HG02973 (cell line): ENCODE measurements at regions not wholly inside any gene's neighbourhood (a gene's known extent, or its start where the extent isn't known, plus 50 kb on each side); places are given as distances from the start of the nearest gene placed in this dataset.
"Not testable (repeated sequence)": the region's sequence is repeated elsewhere in the genome, so short reads cannot be mapped to it uniquely, and the experiment has no call there.

ENCODE experiments used
- ATAC-seq: cut with Tn5 transposase; IDR thresholded peaks from one replicate; pipeline ENCODE4 v1.9.1; 2021; ENCODE audit warnings: moderate library complexity; ENCODE audit not compliant: unreplicated experiment

GRCh38 chr6:27854421-27854820, 57.8 kb downstream of the OR2B2 start:
- ATAC-seq: no peak

DNA sequence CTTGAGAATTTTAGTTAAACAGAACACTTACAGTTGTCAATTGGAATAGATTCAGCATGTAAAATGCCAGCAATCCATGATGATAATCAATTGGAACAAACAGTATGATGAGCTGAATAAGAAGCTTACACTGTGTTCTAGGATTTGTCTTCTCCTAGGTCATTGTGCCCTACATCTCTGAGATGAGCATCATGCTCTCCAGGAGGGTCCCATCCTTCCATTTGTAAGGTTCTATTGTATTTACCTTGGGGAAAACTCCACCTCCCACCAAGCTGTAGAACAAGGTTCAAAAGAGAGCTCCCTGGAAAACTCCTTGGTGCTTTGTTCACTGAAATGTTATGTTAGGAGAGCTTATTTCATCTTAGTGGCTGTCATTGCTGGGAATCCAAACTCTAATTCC, 60.8 kb downstream of the OR2B2 start:
- ATAC-seq: no peak

DNA sequence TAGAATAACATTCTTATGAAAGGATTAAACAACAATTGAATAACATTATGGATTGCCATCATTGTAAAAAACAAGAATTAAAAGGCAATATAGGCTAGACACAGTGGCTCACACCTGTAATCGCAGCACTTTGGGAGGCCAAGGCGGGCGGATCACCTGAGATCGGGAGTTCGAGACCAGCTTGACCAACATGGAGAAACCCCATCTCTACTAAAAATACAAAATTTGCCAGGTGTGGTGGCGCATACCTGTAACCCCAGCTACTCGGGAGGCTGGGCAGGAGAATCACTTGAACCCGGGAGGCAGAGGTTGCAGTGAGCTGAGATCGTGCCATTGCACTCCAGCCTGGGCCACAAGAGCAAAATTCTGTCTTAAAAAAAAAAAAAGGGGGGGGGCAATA, 63.2 kb downstream of the OR2B2 start:
- ATAC-seq: not testable (repeated sequence)

DNA sequence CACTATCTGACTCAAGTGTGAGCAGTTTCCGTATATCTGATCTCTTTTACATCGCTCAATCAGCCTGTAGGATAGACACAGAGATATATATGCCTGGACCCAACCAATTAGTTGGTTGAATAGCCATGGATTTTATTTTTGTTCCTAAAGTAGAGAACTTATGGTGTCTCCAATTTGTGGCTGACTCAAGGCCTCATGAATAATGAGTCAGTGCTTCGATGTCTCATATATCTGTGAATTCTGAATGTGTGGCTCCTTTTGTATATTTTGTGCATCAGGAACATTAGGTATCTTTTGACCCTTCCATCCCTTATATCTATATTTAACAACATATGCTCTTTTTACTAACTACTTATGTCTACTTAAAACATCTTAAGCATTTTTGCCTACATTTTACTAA, 64.5 kb downstream of the OR2B2 start:
- ATAC-seq: no peak

GRCh38 chr6:27840572-27840971, 71.6 kb downstream of the OR2B2 start:
- ATAC-seq: no peak

GRCh38 chr6:27839626-27840475, 72.3 kb downstream of the OR2B2 start:
- no peak for ATAC-seq

- no peak for ATAC-seq
Measured at GRCh38 chr6:27838945-27839625, 73.1 kb downstream of the OR2B2 start.

- peak; percentile 71 for ATAC-seq
Measured at GRCh38 chr6:27838058-27838944, 73.9 kb downstream of the OR2B2 start.

GRCh38 chr6:27837625-27838057, 74.6 kb downstream of the OR2B2 start:
- ATAC-seq: no peak

DNA sequence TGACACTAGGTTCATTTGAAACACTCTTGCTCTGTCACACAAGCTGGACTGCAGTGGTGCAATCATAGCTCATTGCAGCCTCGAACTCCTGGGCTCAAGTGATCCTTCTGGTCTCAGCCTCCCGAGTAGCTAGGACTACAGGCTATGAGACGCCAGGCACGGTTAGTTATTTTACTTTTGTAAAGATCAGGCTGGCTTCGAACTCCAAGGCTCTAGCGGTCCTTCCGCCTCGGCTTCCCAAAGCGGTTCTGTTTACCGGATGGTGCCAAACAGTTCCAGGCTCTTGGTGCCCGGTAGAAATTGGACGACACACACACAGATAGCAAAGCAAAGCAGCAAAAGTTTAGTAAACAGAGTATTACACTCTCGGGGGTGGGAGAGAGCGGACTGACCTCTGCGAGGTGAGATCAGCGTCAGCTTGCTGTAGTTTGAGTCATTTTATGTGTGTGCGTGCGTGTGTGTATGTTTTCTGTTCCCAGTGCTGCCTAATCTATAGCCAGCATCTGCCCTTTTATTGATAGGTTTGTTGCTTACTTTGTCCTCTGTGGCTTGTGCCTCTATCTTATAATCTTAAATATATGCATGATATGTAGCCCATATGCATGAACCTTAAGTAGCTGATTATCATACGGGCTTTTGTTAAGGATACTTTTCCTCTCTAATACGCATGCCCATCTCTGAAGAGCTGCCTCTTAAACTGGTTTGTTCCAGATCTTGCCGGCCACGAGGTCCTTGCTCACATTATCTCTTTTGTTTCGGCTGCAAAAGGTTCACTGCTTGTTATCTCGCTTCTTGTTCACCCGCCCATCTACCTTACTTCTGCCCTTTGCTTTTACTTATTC, 75.2 kb downstream of the OR2B2 start:
- ATAC-seq: peak; percentile 34

DNA sequence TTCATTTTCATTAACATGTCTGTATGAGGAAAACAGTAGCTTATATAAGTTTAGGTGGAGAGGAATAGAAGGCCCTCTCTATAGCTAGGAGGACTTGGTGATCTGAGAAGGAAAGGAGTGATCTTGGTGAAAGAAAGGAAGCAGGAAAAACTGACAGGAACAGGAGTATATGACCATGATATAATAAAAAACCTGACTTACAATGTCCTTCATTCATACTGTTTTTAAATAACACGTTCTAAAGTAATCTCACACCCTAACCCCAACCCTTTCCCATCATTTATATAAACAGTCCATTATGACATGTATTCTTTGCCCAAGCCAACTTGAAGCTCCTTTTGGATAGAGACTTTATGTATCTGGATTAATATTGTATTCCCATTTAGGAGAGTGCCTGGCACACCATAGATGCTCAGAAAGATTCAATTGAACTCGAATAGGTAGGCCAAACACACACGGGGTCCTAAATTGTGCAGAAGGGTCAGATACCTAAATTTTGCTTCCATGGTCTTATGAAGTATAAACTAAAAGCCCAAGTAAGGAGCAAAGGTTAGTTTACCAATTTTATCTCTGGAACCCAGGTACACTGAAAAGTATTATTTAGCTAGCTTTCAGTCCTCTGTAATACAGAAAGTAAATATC, 75.9 kb downstream of the OR2B2 start:
- no peak for ATAC-seq

GRCh38 chr6:27834879-27835549, 77.2 kb downstream of the OR2B2 start:
- ATAC-seq: no peak

DNA sequence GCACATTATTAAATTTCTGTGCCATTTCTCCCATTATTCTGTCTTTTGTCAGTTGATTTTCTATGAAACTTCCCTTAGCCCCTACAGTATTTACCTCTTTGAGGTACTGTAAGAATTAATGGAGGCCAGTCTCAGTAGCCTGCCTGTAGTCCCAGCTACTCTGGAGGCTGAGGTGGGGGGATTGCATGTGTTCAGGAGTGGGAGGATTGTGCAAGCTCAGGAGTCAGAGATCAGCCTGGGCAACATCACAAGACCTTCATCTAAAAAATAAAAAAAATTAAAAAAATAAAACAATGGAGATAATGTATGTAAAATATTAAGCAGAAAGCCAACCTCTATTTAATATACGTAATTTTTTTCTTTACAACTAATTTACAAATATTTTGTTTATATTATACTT, 77.8 kb downstream of the OR2B2 start:
- ATAC-seq: no peak

DNA sequence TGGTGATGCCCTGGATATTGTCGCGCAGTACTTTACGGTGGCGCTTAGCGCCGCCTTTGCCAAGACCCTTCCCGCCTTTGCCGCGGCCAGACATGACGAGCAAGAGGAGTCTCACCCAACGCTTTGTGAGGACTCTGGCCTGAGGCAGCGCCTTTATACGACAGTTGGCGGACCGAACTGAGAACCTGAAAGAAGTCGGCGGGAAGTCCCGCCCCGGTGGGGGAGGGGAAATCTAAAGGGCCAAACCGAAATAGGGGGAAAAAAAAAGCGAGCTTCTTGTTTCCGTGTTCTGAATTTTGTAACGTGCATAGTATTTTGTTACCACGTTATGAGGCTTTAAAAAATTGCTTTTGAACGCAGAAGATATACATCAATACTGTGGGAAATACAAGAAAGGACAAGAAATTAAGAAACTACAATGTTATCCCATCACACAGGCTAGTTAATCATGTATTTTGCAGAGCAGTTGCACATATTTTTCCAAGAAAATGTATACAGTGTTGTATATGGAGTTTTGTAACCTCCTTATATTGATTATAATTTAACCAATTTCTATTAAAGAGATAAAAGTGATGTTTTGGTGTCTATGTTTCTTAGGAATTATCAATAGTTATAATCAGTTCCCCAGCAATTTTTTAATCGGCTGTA, 80.6 kb downstream of the OR2B2 start:
- ATAC-seq: peak; percentile 67

DNA sequence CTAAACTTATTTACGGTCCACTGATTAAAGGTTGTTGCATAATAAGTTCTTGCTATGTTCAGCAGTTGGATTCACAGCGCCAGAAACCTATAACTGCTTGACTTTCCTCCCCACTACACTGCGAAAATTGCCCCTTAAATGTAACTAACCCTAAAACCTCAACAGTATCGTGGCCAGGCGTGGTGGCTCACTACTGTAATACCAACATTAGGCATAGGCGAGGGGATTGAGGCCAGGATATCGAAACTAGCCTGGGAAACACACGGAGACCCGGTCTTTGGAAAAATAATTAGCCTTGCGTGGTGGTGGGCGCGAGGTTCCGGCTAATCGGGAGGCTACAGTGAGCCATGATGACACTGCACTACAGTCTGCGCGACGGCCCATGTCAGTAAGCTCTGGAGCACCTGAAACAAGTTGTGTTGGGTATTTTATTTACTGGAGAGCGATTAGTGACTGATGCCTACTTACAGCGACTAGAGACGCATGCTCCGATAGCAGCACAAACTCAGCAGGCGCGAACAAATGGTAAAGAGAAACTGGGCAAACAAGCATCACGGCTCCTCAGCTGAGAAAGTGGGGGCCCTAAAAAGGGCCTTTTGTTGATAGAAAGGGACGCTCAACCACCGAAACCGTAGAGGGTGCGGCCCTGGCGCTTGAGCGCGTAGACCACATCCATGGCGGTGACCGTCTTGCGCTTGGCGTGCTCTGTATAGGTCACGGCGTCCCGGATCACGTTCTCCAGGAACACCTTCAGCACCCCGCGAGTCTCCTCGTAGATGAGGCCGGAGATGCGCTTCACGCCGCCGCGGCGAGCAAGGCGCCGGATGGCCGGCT, 81.4 kb downstream of the OR2B2 start:
- ATAC-seq: peak; percentile 59

DNA sequence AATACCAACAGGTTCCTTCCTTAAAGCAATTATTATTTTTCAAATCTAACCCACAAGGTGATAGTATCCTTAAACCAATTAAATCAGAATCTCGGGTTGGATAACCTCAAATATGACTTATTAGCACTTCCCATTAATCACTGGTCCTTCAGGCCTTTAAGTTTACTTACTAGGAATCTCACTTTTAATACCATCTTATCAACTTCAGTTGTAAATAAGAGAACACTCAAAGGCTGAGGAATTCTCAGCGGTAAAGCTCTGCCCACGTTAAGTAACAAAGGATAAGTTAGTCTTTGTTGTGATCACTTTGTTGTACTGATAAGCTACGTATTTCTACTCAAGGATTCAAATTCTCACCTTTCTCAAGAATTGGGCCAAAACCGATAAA, 82.0 kb downstream of the OR2B2 start:
- no peak for ATAC-seq

DNA sequence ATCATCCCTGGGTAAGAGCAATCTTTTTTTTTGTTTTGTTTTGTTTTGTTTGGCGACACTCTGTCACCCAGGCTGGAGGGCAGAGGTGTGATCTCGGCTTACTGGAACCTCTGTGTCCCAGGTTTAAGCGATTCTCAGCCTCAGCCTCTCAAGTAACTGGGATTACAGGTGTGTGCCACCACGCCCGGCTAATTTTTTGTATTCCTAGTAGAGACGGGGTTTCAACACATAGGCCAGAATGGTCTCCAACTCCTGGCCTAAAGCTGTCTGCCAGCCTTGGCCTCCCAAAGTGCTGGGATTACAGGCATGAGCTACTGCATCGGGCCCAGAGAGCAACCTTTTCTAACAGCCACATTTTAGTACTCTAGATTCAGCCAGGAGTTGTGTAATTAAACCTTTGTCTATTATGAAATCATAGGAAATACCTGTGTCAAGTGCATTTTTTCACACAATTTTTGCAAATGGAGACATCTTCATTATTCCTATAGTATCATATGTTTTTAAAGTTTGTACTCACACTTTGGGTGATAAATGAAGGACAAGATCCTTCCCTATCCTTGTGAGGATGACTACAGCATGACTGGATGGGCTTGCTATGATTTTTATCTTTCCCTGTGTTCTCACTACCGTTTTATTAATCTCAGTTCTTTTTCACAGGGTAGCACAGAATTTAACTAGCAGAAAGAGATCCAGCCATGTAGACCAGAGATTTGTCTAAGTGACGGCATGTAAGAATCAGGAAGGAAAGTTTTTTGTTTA, 82.6 kb downstream of the OR2B2 start:
- no peak for ATAC-seq
